Right atrium auricular region (tissue), 2 donors: ENCODE measurements at regions not wholly inside any gene's neighbourhood (a gene's known extent, or its start where the extent isn't known, plus 50 kb on each side); places are given as distances from the start of the nearest gene placed in this dataset.
"Not testable (repeated sequence)": the region's sequence is repeated elsewhere in the genome, so short reads cannot be mapped to it uniquely, and the experiment has no call there.

Experiments
- DNase-seq: peaks from one replicate; pipeline ENCODE4 v3.0.0-alpha.2; 2019; ENCODE audit warnings: low spot score
- H3K27ac ChIP-seq, 2 donors: fragments of 200-600 bp; sonication (generic); 1 replicate in 1 of 2; 2 replicates in 1 of 2; pipeline ENCODE4 v1.5.1; 2016 to 2019
- H3K27me3 ChIP-seq, 2 donors: fragments of 200-600 bp; sonication (generic); one replicate each; pipeline versions ENCODE4 v1.5.1 to v1.6.0; 2017 to 2019
- H3K36me3 ChIP-seq: fragments of 200-600 bp; sonication (generic); one replicate; pipeline ENCODE4 v1.5.1; 2016
- H3K4me1 ChIP-seq, 2 donors: fragments of 200-600 bp; sonication (generic); one replicate each; pipeline versions ENCODE4 v1.5.1 to v1.6.0; 2017 to 2019
- H3K4me3 ChIP-seq, 2 donors: fragments of 200-600 bp; sonication (generic); 1 replicate in 1 of 2; 2 replicates in 1 of 2; pipeline ENCODE4 v1.5.1; 2017 to 2019; ENCODE audit warnings: mild to moderate bottlenecking in 1 of 2, moderate library complexity in 1 of 2
- H3K9me3 ChIP-seq, 2 donors: fragments of 200-600 bp; sonication (generic); one replicate each; pipeline ENCODE4 v1.5.1; 2019
- CTCF ChIP-seq, 2 donors: fragments of 200-600 bp; sonication (generic); IDR thresholded peaks; one replicate each; pipeline ENCODE4 v1.5.1; 2019; ENCODE audit warnings: antibody characterized with exemption in 2 of 2

GRCh38 chr12:73106896-73107295 lies 834.7 kb downstream of the TRHDE start:
- Histone ChIP-seq H3K36me3 (no peaks in the 10 kb centered on the region), H3K27me3 (no peaks in the 10 kb centered on the region), H3K9me3 (no peaks in the 10 kb centered on the region), H3K4me3 (no peak overlapping the region), H3K27ac (no peak overlapping the region), H3K4me1 (no peaks in the 10 kb centered on the region)
- TF ChIP-seq CTCF (IDR thresholded peaks at IDR 0.05): no peak
- DNase-seq: no peak

DNA sequence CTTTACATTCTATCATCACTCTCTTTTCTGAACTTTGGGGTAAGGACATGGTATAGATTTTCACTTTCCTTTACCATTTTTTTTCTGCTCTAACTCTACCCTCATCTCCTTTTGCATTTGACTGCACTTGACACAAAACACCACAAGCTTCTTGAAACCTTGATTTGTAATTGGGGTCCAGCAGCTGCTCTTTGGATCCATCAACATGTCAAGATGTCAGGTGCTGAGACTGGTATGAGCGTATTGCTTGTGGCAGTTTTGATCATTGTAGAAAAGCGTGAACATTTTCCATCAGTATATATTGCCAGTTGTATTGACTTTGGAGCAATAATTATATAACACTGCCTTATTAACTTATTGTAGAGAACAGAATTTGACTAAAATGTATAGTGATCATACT lies 838.6 kb downstream of the TRHDE start:
- no peak overlapping the region for H3K27ac ChIP-seq
- H3K36me3 ChIP-seq: no peaks in the 10 kb centered on the region
- TF ChIP-seq CTCF (IDR thresholded peaks at IDR 0.05): no peak
- H3K4me1 ChIP-seq: no peaks in the 10 kb centered on the region
- no peaks in the 10 kb centered on the region for H3K9me3 ChIP-seq
- DNase-seq: no peak
- no peaks in the 10 kb centered on the region for H3K27me3 ChIP-seq
- H3K4me3 ChIP-seq: no peak overlapping the region

DNA sequence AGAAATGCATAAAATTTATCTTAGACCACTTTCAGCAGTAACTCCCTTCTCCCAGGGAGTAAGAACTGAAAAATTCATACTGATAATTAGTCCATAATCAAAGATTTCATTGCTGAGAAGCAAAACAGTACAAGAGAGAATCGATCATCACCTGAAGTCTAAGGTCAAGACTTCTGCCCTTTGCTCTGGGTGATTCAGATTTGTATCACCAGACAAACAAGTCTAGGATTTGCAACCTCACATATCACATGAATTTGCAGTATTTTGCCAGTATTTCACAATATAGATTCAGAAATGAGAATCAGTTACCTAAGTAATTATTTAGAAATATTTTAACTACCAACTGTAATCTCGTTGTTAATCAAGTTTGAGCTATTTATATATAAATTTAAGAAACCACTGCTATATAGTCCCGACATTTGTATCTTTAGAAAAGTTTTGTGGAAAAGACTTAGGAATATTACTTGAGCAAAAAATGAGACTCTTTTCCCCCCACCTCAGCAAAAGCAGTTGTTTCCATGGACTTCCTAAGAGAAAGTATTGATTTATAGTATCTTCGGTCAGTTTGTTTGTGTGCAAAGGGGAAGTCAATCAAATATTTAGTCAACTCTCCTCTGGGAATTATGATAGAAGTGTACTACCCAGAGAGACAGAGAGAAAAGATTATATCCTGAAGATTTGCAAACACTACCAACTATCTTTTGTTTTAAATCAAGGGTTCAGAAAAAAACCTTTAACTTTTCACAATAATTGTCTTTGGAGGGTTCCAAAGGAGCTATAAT lies 840.1 kb downstream of the TRHDE start:
- Histone ChIP-seq H3K36me3 (no peaks in the 10 kb centered on the region), H3K27ac (no peak overlapping the region), H3K27me3 (no peaks in the 10 kb centered on the region), H3K4me1 (no peaks in the 10 kb centered on the region), H3K9me3 (no peaks in the 10 kb centered on the region), H3K4me3 (no peak overlapping the region)
- no peak for TF ChIP-seq CTCF (IDR thresholded peaks at IDR 0.05)
- no peak for DNase-seq

GRCh38 chr12:73124480-73124879 lies 852.3 kb downstream of the TRHDE start:
- H3K4me1 ChIP-seq: no peaks in the 10 kb centered on the region
- no peak for DNase-seq
- no peaks in the 10 kb centered on the region for H3K27me3 ChIP-seq
- no peak overlapping the region for H3K4me3 ChIP-seq
- H3K9me3 ChIP-seq: no peaks in the 10 kb centered on the region
- H3K27ac ChIP-seq: no peak overlapping the region
- TF ChIP-seq CTCF (IDR thresholded peaks at IDR 0.05): no peak
- no peaks in the 10 kb centered on the region for H3K36me3 ChIP-seq

DNA sequence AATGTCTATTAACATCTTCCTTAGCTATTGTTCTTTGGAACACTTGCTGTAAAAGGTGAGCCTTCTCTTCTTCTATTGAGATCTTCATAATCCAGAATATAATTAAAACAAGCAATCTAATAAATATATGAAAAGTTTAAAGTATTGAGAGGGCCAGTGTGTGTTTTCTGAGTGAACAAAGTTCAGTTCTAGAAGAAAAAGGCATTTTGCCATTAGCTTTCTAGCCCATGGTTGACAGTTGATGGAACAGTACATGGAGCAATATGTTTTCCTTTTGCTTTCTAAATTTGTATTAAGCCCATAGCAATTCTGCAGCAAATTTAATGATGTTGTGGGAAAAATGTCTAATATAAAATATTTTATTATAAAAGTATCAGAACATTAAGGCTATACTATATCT lies 853.0 kb downstream of the TRHDE start:
- Histone ChIP-seq H3K27ac (no peak overlapping the region), H3K4me1 (no peaks in the 10 kb centered on the region), H3K9me3 (no peaks in the 10 kb centered on the region), H3K36me3 (no peaks in the 10 kb centered on the region), H3K4me3 (no peak overlapping the region), H3K27me3 (no peaks in the 10 kb centered on the region)
- no peak for DNase-seq
- TF ChIP-seq CTCF (IDR thresholded peaks at IDR 0.05): no peak

DNA sequence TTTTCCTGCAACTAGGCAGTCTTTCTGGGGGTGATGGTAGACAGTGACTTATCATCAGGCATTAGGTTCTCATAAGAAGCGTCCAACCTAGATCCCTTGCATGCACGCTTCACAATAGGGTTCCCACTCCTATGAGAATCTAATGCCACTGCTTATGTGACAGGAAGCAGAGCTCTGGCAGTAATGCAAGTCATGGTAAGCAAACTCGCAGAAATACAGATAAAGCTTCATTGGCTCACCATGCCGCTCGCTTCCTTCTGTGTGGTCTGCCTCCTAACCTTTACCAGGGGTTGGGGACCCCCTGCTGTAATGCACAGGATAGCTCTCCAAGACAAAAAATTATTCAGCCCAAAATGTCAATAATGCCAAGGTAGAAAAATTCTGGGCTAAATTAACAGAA lies 864.2 kb downstream of the TRHDE start:
- Histone ChIP-seq H3K4me1 (no peaks in the 10 kb centered on the region), H3K27ac (no peak overlapping the region), H3K27me3 (no peaks in the 10 kb centered on the region), H3K4me3 (no peak overlapping the region), H3K36me3 (no peaks in the 10 kb centered on the region), H3K9me3 (no peaks in the 10 kb centered on the region)
- no peak for TF ChIP-seq CTCF (IDR thresholded peaks at IDR 0.05)
- no peak for DNase-seq

DNA sequence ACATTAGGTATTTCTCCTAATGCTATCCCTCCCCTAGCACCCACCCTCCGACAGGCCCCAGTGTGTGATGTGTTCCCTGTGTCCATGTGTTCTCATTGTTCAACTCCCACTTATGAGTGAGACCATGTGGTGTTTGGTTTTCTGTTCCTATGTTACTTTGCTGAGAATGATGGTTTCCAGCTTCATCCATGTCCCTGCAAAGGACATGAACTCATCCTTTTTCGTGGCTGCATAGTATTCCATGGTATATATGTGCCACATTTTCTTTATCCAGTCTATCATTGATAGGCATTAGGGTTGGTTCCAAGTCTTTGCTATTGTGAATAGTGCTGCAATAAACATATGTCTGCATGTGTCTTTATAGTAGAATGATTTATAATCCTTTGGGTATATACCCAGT lies 867.5 kb downstream of the TRHDE start:
- not testable (repeated sequence) for H3K9me3 ChIP-seq, H3K36me3 ChIP-seq, DNase-seq, H3K4me3 ChIP-seq, H3K27me3 ChIP-seq, H3K27ac ChIP-seq, H3K4me1 ChIP-seq
